HCT116 (cell line): ENCODE measurements at regions not wholly inside any gene's neighbourhood (a gene's known extent, or its start where the extent isn't known, plus 50 kb on each side); places are given as distances from the start of the nearest gene placed in this dataset.

ENCODE experiments used
- CTCF ChIP-seq, 3 experiments: fragments of 200-600 bp in 1 of 3; sonication (generic) in 1 of 3; IDR thresholded peaks in 2 of 3; conservative IDR thresholded peaks in 1 of 3; 2 replicates each; pipeline ENCODE4 v1.5.1; 2012 to 2017; ENCODE audit warnings: low read depth in 2 of 3, low read length in 2 of 3, antibody characterized with exemption in 1 of 3, borderline replicate concordance in 1 of 3, control low read depth in 1 of 3, mild to moderate bottlenecking in 1 of 3, mixed read lengths in 1 of 3, mixed run types in 1 of 3, moderate library complexity in 1 of 3; ENCODE audit not compliant: insufficient read depth in 1 of 3
- EGR1 ChIP-seq: IDR thresholded peaks from 2 replicates; pipeline ENCODE4 v1.6.1; 2012; ENCODE audit warnings: low read depth
- EZH2 ChIP-seq: fragments of 200-600 bp; sonication (generic); IDR thresholded peaks from 2 replicates; pipeline ENCODE4 v1.6.1; 2017; ENCODE audit warnings: antibody characterized with exemption, mixed run types
- JUND ChIP-seq: IDR thresholded peaks from 2 replicates; pipeline ENCODE4 v1.6.1; 2012
- POLR2A ChIP-seq: IDR thresholded peaks from 2 replicates; pipeline ENCODE4 v1.7.0; 2011; ENCODE audit warnings: borderline replicate concordance; ENCODE audit not compliant: insufficient read depth, insufficient read length; ENCODE audit errors: extremely low read depth
- POLR2AphosphoS5 ChIP-seq: IDR thresholded peaks from 2 replicates; pipeline ENCODE4 v1.6.1; 2011; ENCODE audit warnings: mild to moderate bottlenecking, low read depth, low read length, moderate library complexity
- RAD21 ChIP-seq: IDR thresholded peaks from 2 replicates; pipeline ENCODE4 v1.6.1; 2012; ENCODE audit warnings: low read depth, mild to moderate bottlenecking
- REST ChIP-seq: IDR thresholded peaks from 2 replicates; pipeline ENCODE4 v1.6.1; 2012; ENCODE audit warnings: low read depth
- YY1 ChIP-seq: IDR thresholded peaks from 2 replicates; pipeline ENCODE4 v1.6.1; 2011; ENCODE audit warnings: low read length, low read depth, moderate library complexity, mild to moderate bottlenecking; ENCODE audit not compliant: insufficient replicate concordance; ENCODE audit errors: extremely low read depth
- ZBTB33 ChIP-seq: IDR thresholded peaks from 2 replicates; pipeline ENCODE4 v1.6.1; 2011; ENCODE audit warnings: mild to moderate bottlenecking, low read length, moderate library complexity; ENCODE audit not compliant: insufficient replicate concordance; ENCODE audit errors: extremely low read depth
- TF ChIP-seq, protein P1 (sequence below): IDR thresholded peaks from 2 replicates; pipeline ENCODE4 v1.6.1; 2012

DNA sequence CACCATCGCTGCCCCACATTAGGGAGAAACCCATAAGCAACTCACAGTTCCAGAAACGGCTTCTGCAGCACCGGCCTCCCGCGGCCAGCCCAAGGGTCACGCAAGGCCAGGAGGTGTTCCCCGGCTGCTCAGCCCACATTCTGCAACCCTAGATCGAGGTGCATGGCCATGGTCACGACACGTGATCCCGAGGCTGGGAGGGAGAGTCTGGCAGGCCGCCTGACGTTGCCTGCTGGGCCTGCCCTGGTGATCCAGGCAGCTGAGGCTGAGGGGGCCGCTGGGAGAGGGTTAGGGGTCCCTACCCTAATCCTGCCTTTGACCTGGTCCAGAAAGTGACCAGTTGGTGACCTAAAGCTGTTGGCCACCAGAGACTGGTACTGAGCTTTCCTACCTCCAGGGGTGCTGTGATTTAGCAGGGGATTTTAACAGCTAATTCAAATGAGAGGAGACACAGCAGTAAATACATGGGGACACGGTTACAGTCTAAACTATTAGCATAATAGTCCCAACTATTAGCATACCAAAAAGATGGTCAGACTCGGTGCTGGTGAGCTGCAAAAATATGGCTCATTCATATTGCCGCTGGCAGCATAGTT is 97.4 kb upstream of the CIBAR2 start:
- TF ChIP-seq, protein P1, sequence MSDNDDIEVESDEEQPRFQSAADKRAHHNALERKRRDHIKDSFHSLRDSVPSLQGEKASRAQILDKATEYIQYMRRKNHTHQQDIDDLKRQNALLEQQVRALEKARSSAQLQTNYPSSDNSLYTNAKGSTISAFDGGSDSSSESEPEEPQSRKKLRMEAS = no peak
- TF ChIP-seq JUND (no peak), CTCF (IDR thresholded peaks at IDR 0.05 in 2 of 3, conservative IDR thresholded peaks at IDR 0.05 in 1 of 3; ENCODE audit: borderline replicate concordance in 1 of 3, insufficient read depth in 1 of 3, low read depth in 2 of 3, low read length in 2 of 3) (peak in 2 of 3 experiments; percentile 27 to 36; a peak in 1 of 6 replicates), EGR1 (no peak), REST (no peak), POLR2A (no peak), EZH2 (no peak), ZBTB33 (no peak), POLR2AphosphoS5 (no peak), RAD21 (no peak), YY1 (no peak)
